Activated CD8-positive, alpha-beta memory T cell treated with anti-CD3 and anti-CD28 coated beads for 4 hours (primary cell): ENCODE measurements at regions not wholly inside any gene's neighbourhood (a gene's known extent, or its start where the extent isn't known, plus 50 kb on each side); places are given as distances from the start of the nearest gene placed in this dataset.

ENCODE experiments used
- DNase-seq, 2 donors: peaks; one replicate each; pipeline ENCODE4 v3.0.0-alpha.2; 2020; ENCODE audit warnings: low read depth in 2 of 2

DNA sequence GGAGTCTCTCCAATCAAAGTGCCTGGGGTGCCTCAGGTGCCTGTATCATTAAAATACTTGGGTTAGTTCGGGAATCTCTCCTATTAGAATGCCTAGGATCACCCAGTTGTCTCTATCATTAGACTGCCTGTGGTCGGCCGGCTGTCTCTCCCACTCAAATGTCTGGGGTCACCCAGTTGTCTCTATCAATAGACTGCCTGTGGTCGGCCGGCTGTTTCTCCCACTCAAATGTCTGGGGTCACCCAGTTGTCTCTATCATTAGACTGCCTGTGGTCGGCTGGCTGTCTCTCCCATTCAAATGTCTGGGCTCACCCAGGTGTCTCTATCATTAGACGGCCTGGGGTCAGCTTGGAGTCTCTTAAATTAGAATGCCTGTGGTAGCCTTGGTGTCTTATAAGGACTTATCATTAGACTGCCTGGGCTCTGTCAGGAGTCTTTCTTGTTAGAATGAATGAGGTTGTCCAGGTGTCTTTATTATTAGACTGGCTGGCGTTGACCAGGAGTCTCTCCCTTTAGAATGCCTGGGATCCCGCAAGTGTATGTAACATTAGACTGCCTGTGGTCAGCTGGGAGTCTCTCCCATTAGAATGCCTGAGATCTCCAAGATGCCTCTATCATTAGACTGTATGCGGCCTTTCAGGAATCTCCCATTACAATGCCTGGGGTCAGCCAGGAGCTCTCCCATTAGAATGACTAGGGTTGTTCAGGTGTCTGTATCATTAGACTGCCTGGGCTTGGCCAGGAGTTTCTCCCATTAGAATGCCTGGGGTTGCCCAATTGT, 1555.5 kb downstream of the UQCRFS1 start:
- DNase-seq, result no peak

GRCh38 chr19:27654266-27654990, 1558.5 kb downstream of the UQCRFS1 start:
- no peak for DNase-seq

- no peak for DNase-seq
Observed at GRCh38 chr19:27652796-27653195, 1560.2 kb downstream of the UQCRFS1 start.

GRCh38 chr19:27652281-27652680, 1560.7 kb downstream of the UQCRFS1 start:
- no peak for DNase-seq

DNA sequence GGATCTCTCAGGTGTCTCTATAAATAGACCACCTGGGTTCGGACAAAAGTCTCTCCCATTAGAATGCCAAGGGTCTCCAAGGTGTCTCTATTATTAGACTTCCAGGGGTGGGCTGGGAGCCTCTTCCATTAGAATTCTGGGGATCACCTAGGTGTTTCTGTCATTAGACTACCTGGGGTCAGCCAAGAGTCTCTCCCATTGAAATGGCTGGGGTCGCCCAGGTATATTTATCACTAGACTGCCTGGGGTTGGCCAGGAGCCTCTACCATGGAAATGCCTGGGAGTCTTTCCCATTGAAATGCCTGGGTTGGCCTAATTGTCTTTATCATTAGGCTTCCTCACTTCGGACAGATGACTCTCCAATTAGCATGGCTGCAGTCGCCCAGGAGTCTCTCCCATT, 1565.5 kb downstream of the UQCRFS1 start:
- no peak for DNase-seq

DNA sequence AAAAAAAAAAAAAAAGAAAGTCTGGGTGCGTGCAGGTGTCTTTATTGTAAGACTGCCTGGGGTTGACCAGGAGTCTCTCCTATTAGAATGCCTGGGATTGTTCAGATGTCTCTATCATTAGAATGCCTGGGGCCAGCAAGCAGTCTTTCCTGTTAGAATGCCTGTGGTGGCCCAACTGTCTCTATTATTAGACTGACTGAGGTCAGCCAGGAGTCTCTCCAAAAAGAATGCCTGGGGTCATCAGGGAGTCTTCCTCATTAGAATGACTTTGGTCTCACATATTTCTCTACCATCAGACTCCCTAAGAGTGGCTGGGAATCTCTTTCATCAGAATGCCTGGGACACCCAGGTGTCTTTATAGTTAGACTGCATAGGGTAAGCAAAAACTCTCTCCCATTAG, 1577.5 kb downstream of the UQCRFS1 start:
- DNase-seq, result no peak

DNA sequence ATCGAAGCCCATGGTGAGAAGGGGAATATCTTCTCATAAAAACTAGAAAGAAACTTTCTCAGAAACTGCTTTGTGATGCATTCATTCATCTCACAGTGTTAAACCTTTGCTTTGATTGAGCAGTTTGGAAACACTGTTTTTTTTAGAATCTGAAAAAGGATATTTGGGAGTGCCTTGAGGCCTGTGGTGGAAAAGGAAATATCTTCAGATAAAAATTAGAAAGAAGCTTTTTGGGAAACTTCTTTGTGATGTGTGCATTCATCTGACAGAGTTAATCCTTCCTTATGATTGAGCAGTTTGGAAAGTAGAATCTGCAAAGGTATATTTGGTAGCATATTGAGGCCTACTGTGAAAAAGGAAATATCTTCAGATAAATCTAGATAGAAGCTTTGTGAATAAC, 1594.9 kb downstream of the UQCRFS1 start:
- DNase-seq, result no peak

DNA sequence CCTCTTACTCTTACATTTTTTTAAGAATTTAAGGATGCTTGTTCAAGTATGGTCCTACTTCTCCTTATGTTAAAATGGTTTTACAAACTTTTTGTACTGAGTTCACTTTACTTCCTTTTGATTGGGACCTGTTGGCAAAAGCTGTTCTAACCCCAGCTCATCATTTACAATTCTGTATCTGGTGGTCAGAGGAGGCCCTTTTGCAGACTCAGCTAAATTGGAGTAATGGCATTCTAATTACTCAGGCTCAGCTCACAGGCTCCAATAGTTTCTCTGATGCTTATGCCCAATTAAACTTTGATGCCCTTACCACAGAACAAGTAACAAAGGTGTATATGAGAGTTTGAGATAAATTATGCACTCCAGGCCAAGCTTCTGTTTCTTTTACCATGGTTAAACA, 1632.0 kb downstream of the UQCRFS1 start:
- no peak for DNase-seq
